HT-29 (cell line): ENCODE measurements at regions not wholly inside any gene's neighbourhood (a gene's known extent, or its start where the extent isn't known, plus 50 kb on each side); places are given as distances from the start of the nearest gene placed in this dataset.

Experiments
- DNase-seq: peaks from one replicate; pipeline ENCODE4 v3.0.0-alpha.2; 2015; ENCODE audit warnings: low spot score

DNA sequence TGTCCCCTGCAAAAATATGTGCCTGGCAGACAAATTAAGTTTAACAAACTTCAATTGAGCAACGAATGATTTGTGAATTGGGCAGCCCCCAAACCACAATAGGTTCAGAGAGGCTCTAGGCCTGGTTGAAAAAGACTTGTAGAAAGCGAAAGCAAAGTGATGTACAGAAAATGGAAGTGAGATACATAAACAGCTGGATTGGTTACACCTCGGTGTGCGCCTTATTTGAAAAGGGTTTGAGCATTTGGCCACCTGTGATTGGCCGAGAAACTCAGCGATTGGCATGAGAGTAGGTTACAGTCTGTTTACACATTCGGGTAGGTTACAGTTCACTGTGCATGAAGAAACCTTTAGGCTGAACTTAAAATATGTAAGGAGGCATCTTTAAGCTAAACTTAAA is 136.9 kb downstream of the CD83 start:
- DNase-seq, result no peak

DNA sequence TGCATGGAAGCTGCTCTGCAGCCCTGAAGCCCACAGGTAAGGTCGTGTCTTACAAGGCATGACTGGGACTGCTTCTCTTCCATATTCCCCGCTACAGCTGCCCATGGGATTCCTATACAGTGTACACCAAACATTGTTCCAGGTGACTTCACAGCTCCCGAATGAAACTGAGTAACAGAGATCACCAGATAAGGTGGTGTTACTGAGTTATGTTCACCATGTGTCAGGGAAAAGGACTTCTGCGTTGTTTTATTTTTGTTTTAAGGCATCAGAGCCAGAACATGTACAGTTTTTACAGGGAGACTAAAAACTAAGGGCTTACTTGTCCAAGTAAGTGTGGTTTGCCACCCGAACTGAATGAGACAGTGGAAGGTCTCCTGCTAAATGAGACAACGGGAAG is 138.3 kb downstream of the CD83 start:
- no peak for DNase-seq

DNA sequence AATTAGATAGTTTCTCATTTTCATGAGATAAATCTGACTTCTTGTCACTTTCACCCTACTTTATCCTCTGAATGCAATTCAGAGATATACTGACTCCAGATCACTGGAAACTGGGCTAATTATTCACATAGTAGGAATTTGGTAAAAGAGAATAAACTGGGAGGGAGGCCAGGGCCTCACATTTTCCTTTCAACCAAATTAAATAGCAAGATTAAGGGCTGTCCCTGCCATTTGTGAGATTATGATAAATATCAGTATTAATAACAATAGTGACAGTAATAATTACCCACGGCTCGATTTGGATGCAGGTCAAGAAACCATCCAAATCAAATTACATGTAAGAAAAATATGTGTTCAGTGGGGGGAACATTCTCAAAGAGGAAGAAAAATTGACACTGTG is 140.5 kb downstream of the CD83 start:
- no peak for DNase-seq

DNA sequence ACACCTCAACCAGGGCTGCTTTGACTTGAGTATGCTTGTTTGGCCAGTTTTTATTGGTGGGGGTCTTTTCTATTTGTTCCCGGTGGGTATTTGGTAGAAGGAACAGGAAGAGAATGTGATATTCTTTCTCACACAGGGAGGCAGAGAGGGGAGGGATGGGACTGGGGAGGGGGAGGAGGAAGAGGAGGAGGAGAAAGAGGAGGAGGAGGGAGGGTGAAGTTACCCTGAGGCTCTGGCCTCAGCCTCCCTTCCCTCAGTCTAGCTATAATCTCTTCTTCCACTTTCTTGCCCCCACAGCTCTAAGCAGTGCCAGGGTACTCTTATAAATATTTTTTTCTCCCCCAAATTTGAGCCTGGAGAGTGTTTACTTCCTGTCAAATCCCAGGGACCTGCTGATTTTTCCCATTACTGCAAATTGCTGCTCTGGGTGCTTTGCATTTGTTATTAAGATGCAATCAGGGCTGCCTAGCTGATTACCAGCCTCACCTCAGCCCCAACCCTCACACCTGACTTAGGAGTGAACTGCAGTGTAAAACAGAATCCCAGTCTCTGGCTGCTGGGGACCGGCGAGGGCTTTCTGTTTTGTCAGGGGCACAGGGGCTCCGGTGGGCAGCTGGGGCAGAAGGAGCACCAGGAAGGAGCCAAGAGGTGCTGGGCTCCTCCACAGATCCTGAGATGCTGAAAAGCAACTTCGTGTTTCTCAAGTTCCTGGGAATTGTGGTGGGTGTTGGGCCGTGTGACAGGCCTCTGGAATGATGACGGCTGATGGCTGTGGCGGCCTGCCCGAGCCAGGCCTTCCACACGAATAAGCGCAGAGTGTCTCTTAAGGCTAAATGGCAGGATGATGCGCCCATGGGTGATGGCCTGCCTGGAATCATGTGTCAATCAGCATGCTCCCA is 141.4 kb downstream of the CD83 start:
- no peak for DNase-seq

DNA sequence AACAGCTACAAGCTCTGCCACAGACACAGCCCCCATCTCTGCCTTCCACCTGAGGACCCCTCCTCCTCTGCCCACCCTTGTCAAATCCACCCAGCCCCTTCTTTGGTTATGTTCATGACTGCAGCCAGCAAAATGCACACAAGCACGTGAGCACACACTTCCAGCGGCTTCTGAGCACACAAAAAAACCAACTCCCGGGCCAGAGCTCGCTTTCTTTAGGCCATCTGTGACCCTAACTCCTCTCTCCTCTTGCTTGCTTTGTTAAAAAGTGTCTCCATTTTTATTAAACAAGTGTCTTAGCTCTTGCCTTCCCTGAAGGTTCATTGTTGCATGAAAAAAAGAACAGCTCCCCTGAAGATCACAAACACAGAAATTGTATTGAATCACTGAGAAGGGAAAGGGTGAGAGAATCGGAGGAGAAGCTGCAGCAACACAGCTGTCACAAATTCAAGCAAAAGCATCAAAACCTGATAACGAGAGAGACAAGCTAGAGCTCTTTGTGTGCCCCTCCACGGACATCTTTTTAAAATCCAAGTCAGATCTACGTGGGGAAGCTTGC is 142.1 kb downstream of the CD83 start:
- DNase-seq, result no peak

DNA sequence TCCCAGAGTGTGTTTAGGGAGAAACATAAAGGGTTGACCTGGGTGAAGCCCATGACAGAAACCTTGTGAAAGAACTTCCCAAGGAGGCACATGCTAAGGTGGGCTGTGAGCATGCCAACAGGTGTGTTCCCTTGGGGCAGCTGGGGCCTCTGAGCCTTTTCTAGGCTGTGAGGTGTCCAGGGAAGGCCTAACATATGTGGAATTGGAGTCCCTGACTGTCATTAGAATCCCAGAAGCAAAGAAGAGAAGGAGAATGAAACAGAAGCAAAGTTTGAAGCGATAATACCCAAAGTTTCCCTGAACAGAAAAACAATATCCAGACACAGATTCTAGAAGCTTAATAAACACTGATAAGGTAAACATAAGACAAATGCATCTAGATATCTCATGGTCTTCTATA is 143.3 kb downstream of the CD83 start:
- DNase-seq, result no peak

DNA sequence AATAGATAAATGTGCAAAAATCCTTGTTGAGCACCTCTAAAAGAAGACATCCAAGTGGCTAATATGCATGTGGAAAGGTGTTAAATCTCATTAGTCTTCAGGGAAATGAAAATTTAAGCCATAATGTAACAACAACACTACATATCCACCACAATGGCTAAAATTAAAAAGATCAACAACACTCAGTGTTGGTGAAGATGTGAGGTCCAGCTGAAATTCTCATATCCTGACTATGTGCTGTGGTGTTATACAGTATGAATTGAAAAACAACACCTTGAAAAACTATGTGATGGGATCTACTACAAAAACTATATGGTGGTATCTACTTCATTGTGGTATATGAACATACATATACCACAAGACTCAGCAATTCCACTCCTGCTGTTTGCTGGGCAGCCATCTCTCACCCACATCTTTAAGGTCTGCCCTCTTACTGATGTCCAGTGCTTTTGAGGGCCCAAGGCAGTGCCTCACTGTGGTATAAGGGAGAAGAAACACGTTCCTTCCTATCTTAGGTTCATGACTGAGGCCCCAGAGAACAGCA is 146.4 kb downstream of the CD83 start:
- no peak for DNase-seq

DNA sequence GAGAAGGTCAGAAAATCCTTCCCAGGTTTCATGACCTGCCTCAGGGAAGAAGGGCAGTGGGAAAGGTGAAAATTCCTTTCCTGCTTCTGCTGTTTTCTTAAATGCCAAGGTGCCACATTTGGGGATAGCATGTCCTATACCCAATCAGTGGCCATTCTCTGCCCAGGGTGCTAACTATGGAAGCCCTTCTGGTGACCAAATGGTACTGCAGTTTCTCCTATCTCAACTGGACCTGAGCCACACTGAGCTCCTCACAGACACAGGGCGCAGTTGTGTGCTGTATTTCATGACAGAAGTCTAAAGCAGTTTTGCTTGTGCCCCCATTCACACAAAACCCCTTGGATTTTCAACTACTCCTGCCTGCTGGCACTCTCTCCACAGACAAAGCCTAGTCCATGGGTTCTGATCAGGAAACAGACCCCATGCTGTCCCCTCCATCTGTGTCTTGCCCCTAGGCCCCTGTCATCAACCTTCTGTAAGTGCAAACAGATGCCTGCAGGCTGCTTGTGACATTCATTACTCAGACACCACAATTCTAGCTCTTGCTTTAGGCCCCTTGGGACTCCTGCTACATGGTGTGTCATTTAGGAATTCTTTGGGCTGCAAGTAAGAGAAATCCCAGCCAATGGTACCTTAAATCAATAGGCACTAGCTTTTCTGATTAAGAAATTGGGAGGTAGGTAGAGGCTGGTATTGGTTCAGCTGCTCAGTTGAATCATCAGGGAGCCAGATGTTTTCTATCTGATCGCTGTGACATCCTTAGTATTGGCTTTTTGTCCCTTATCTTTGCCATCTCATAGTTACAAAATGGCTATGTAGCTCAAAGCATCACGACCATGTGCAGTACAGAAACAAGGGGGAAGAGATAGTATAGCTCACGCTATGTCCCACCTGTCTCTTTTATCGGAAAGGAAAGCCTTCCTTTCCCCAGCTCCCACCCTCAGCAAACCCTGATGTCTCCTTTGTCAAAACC is 147.8 kb downstream of the CD83 start:
- DNase-seq, result no peak

DNA sequence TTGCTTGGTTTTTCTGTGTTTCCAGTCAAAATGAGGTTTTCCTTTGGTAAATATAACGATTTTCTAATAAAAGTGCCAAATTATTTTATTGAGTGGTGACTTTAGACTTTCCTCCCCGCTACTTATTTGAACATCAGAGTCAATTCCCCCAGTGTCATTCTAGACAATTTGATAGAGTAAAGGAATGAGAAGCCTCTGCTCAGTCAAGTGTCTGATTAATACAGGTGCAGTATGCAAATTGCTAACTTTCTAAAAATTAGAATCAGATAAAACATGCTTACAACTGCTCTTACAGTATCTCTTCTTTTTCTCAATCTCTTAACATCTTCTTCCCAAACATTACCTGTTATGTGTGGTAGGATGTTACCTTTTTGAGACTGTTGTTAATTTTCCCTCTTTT is 148.7 kb downstream of the CD83 start:
- no peak for DNase-seq

DNA sequence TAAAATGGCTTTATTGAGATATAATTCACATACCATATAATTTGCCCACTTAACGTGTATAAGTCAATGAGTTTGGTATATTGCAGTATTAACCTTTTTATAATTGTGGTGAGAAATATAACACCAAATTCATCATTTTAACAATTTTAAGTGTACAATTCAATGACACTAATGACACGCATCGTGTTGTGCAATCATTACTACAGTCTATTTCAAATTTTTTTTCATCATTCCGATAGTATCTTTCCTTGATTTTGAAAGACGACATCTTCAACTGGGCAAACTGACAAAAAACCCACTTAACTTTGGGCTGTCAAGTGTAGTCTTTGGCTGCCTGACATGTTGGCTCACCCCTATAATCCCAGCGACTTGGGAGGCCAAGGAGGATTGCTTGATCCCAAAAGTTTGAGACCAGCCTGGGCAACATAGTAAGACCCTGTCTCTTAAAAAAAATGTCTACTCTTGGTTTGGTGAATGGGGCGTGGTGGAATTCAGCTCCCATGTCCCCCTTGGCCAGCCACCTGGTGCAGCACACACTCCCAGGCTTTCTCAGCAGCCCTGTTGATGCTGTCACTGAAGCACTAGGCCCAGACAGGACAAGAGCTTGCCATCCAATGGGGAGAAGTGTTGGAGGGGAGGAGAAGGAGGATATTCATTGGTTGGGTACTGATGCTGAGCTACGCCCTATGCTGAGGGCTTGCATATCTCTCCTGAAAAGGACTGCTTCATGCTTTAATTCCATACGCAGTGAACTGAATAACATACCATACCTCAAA is 150.5 kb downstream of the CD83 start:
- no peak for DNase-seq

DNA sequence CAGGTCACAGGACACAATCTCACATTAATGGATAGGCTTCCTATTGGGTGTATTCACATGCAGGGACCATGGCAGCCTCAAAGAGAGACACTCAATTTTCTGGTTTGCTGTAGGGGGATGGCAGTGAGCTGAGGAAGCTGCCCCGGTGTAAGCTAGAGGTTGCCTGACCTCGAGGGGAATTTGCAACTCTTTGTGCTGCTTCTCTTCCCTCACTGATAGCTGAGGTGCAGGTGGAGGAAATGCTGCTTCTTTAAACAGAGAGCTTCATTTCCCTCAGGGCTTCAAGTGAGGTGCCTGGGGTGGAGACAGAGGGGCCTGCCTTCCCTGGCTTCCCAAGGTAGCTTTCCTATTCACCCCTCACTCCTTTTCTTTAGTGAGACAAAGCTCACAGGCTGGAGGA is 151.9 kb downstream of the CD83 start:
- no peak for DNase-seq

DNA sequence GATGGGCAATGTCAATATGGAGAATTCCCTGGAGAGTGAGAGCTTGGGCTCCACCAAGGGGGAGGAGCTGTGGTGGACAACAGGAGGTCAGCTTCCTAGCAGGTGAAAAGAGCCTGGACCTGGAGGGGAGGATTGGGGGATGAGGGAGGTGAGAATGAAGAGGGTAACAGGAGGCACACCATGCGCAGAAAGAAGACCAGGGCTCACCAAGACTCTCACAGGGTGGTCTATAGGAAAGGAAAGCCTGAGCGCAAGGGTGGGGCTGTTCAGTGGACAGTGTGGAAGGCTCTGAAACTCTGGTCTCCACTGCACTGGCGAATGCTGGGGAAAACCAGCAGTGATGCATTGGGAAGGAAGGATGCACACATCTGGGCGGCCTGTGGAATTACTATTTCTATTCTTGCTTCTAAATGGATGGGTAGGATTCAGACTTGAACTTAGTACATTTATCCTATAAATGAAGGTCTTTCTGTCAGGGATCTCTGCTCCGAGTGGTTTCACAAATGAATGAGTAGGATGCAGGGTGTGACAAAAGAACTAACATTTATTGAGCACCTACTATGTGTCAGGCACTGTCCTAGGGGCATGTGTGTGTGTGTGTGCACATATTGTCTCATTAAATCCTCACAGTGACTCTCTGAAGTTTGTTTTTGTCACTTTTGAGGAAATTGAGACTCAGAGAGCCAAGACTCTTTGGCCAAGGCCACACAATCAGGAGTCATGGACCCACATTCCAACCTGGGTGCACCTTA is 152.7 kb downstream of the CD83 start:
- DNase-seq, result no peak

DNA sequence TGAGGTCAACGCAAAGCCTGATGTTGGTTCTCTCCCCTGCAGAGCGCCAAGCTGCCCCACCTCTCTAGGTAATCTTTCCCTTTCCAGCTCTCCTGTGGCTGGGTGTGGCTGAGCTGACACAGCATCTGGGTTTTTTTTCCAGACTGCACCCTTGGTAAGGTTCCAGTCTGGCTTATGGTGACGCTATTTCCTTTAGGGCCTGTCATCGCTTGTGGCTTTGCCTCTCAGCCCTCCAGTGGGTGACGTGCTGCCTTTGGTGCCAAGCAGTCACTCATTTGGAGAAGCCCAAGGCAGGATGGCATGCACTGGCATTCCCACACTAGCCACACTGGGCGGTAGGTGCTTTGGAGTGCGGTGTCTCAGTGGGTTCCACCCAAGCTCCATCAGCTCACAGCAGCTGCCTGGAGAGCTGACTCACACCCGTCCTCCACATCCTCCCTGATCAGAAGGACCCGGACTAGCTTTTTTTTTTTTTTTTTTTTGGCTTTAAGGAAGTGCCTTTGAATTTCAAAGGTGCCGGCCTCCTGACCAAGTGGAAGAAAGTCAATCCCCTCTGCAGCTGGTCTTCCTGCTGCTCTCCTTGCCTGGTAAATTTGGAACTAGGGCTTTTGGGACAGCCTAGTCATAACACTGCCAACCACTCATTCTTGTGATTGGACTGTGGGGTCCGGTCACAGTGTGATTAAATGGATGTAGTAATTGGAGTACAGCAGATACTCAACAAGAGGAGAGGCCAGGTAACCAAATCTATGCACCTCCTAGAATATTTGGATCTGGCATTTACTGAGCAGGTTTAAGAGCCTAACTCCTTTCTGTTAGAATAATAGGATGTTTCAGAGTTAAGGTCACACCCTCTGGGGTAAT is 153.6 kb downstream of the CD83 start:
- no peak for DNase-seq

DNA sequence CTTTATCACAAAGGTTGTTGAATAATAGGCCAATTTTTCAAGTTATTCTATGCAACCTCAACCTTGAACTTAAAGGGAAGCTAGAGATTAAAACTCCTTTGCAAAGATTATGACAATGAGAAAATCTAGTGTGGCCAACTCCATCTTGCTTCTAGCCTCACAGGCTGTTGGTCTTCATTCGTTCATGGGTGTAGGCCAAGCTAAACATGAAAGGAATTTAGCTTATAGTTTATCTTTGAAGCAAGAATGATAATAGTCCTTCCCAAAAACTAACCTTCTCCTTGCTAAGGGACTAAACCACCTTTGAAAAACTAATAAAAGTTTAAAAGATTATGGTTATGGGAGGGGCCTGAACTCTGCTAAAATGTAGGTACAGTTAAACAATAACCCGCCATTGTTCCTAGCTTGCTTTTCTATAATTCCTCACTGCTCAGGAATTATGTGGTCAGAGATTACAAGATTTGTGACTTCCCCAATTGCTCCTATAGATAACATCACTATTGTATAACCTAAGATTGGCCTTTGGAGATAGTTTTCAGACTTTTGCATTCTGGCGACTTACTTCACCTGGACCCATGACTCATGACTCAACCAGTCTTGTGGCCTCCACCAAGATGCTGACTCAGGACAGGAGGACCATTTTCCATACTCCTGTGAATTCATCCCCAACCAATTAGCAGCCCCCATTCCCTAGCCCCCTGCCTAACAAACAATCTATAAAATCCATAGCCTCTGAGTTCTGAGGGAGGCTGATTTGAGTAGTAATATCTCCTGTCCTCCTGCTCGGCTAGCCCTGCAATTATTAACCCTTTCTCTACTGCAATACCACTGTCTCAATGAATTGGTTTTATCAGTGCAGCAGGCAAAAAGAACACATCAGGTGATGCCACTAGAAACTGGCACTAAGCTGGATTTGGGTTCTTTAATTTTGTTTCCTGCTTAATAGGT is 154.5 kb downstream of the CD83 start:
- DNase-seq, result no peak

DNA sequence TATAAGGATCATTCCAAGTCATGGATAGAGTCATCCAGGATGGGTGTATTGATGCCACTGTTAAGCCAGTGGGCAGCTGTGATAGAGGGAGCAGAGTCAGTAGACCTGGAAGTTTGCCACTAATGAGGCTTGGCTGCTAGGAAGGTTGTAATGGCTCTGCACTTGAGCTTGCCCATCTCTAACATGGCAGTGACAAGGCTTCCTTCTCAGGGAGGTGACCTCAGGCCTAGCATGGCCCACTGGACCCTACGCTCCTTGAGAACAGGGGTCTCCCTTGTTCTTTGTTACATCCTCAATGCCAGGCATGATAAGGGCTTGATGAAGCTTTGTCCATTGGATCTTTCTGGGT is 155.1 kb downstream of the CD83 start:
- DNase-seq, result no peak

DNA sequence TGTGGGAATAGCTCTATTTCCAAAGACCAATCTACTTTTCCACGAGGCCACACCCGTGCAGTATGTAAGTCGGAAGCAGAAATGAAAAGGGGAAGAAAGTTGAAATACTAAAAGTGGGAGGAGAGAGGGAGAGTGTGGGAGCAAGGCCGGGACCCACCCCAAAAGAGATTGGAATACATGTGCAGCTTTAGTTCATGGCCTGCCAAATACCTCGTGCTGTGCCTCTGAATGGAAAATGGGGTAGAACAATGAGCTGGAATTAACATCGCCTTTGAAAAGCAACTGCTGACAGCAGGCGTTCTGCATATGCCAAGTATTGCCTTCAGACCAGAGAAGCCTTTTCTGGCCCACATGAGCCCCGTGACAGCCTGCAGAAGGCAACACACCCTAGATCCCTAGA is 155.6 kb downstream of the CD83 start:
- DNase-seq, result no peak

DNA sequence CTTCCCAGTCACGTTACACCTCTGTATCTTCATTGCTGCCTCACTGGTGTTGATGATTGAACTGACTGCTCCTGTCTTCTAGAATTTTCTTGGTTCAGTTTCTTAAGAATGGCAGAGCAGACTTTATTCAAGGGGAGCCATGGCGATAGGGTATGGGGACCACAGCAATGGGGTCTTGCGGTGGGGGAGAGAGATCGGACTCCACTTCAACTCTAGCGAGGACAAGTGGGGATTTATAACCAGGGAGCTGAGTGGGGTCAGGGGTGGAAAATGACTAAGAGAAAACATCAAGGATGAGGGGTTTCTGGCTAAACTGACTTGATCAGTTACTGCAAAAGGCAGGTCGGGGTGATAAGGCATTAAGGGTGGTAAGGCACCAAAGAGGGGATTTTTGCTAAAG is 156.4 kb downstream of the CD83 start:
- DNase-seq, result no peak
